ENCODE measurements at regions not wholly inside any gene's neighbourhood (a gene's known extent, or its start where the extent isn't known, plus 50 kb on each side); places are given as distances from the start of the nearest gene placed in this dataset.

DNA sequence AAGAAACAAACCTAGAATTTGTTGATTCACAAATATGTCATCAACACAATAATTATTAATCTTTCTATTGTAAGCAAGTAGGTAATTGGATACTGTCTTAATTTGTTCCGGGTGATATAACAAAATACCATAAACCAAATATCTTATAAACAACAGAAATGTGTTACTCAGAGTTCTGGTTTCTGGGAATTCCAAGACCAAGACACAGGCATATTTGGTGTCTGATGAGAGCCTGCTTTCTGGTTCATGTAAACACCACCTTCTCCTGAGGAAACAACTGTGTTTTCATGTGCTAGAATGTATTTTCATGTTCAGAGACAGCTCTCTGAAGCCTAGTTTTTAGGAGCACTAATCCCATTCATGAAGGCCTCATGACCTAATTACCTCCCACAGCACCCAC, 1819.5 kb downstream of the SLITRK5 start:
- ATAC-seq: no peak
- CTCF ChIA-PET: no interaction called here

DNA sequence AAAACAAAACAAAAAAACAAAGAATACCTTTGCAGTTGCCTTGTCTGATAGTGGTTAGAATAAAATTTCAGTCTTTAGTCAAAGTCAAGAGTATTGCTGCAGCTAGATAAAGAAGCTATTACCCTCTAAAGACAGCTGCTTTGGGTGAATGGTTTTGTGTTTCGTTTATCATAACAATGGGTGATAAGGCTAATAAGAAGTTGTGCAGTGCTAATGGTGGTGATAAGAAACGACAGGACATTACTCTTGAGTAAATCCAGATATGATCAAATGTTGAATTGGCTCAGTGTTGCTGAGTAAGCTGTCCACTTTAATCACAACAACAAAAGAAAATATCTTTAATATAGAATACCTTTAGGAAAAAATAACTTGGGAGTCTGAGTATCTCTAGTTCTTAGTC, 1825.3 kb downstream of the SLITRK5 start:
- no peaks in the 10 kb centered on the region; the same call in 1 of the 2 replicates for H3K27me3 Mint-ChIP-seq (ENCODE audit: low read depth)
- no peak overlapping the region for H3K4me3 Mint-ChIP-seq
- peaks cover 19% of the 10 kb centered on the region for H3K9me3 Mint-ChIP-seq
- no peak for DNase-seq (ENCODE audit: low spot score)
- no peak for ATAC-seq
- ChIA-PET CTCF (no interaction called here), POLR2A (no interaction called here)
- TF ChIP-seq MXD4 (CRISPR knock-in tag; IDR thresholded peaks at IDR 0.05; ENCODE audit: borderline replicate concordance) (no peak), ZNF423 (CRISPR knock-in tag; IDR thresholded peaks at IDR 0.05) (no peak), HMGA2 (CRISPR knock-in tag; IDR thresholded peaks at IDR 0.05) (no peak), EMX1 (CRISPR knock-in tag; IDR thresholded peaks at IDR 0.05) (no peak), NR2C2 (CRISPR knock-in tag; IDR thresholded peaks at IDR 0.05) (no peak), ZNF121 (CRISPR knock-in tag; IDR thresholded peaks at IDR 0.05) (no peak), ZNF232 (CRISPR knock-in tag; IDR thresholded peaks at IDR 0.05) (no peak), JAZF1 (CRISPR knock-in tag; IDR thresholded peaks at IDR 0.05) (no peak), ATF1 (CRISPR knock-in tag; IDR thresholded peaks at IDR 0.05) (no peak)
- TF ChIP-seq, protein P1, sequence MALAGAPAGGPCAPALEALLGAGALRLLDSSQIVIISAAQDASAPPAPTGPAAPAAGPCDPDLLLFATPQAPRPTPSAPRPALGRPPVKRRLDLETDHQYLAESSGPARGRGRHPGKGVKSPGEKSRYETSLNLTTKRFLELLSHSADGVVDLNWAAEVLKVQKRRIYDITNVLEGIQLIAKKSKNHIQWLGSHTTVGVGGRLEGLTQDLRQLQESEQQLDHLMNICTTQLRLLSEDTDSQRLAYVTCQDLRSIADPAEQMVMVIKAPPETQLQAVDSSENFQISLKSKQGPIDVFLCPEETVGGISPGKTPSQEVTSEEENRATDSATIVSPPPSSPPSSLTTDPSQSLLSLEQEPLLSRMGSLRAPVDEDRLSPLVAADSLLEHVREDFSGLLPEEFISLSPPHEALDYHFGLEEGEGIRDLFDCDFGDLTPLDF (CRISPR knock-in tag; IDR thresholded peaks at IDR 0.05): no peak
- TF ChIP-seq, protein P2, sequence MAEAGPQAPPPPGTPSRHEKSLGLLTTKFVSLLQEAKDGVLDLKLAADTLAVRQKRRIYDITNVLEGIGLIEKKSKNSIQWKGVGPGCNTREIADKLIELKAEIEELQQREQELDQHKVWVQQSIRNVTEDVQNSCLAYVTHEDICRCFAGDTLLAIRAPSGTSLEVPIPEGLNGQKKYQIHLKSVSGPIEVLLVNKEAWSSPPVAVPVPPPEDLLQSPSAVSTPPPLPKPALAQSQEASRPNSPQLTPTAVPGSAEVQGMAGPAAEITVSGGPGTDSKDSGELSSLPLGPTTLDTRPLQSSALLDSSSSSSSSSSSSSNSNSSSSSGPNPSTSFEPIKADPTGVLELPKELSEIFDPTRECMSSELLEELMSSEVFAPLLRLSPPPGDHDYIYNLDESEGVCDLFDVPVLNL (CRISPR knock-in tag; IDR thresholded peaks at IDR 0.05; ENCODE audit: borderline replicate concordance, low read depth): no peak
- TF ChIP-seq, protein P3, sequence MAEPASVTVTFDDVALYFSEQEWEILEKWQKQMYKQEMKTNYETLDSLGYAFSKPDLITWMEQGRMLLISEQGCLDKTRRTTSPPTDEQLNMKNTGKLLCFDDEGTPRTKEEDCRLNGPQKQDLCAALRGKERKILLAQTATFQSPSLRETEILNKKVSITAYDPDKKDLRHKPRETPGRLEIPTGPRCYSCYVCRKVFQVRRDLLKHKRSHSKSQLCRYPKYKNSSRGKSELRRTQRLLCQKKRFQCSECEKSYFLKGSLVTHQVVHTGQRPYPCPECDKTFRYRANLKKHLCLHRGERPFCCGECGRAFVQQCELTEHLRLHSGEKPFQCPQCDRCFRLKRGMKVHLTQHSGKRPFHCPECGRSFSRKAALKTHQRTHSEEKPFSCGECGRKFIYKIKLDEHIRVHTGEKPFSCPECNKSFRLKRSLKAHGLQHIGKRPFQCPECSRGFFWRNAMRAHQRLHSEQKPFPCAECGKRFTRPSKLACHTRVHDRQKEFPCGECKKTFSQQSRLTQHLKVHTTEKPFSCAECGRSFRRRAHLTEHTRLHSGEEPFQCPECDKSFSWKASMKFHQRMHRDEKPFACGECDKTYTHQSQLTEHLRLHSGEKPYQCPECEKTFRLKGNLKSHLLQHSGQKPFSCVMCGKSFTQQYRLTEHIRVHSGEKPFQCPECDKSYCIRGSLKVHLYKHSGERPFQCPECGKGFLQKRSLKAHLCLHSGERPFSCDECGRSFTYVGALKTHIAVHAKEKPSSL (CRISPR knock-in tag; conservative IDR thresholded peaks at IDR 0.05): no peak
- no peak overlapping the region for H3K27ac Mint-ChIP-seq
- H3K4me1 Mint-ChIP-seq: peaks cover 4% of the 10 kb centered on the region; the same call in 1 of the 2 replicates
- peaks cover 18% of the 10 kb centered on the region for H3K36me3 Mint-ChIP-seq

More for the DNA sequence above, 1819.5 kb downstream of the SLITRK5 start:
- H3K27ac Mint-ChIP-seq: no peak overlapping the region
- DNase-seq (ENCODE audit: low spot score): no peak
- no peak overlapping the region for H3K4me3 Mint-ChIP-seq
- no peaks in the 10 kb centered on the region for H3K27me3 Mint-ChIP-seq (ENCODE audit: low read depth)
- H3K4me1 Mint-ChIP-seq: no peaks in the 10 kb centered on the region
- POLR2A ChIA-PET: no interaction called here
- peaks cover 36% of the 10 kb centered on the region for H3K9me3 Mint-ChIP-seq
- TF ChIP-seq NR2C2 (CRISPR knock-in tag; IDR thresholded peaks at IDR 0.05): no peak
- TF ChIP-seq ZNF317 (CRISPR knock-in tag; IDR thresholded peaks at IDR 0.05; ENCODE audit: borderline replicate concordance, low read depth): no peak
- no peak for TF ChIP-seq MYBL2 (CRISPR knock-in tag; IDR thresholded peaks at IDR 0.05)
- TF ChIP-seq, protein P4, sequence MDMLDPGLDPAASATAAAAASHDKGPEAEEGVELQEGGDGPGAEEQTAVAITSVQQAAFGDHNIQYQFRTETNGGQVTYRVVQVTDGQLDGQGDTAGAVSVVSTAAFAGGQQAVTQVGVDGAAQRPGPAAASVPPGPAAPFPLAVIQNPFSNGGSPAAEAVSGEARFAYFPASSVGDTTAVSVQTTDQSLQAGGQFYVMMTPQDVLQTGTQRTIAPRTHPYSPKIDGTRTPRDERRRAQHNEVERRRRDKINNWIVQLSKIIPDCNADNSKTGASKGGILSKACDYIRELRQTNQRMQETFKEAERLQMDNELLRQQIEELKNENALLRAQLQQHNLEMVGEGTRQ (CRISPR knock-in tag; IDR thresholded peaks at IDR 0.05): no peak
- no peak for TF ChIP-seq ZNF396 (CRISPR knock-in tag; IDR thresholded peaks at IDR 0.05; ENCODE audit: borderline replicate concordance)
- TF ChIP-seq GRHL2 (CRISPR knock-in tag; IDR thresholded peaks at IDR 0.05; ENCODE audit: insufficient replicate concordance, severe bottlenecking): no peak
- TF ChIP-seq, protein P5, sequence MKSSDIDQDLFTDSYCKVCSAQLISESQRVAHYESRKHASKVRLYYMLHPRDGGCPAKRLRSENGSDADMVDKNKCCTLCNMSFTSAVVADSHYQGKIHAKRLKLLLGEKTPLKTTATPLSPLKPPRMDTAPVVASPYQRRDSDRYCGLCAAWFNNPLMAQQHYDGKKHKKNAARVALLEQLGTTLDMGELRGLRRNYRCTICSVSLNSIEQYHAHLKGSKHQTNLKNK (CRISPR knock-in tag; IDR thresholded peaks at IDR 0.05): no peak
- no peak for TF ChIP-seq ZNF219 (CRISPR knock-in tag; IDR thresholded peaks at IDR 0.05; ENCODE audit: borderline replicate concordance)
- TF ChIP-seq, protein P6, sequence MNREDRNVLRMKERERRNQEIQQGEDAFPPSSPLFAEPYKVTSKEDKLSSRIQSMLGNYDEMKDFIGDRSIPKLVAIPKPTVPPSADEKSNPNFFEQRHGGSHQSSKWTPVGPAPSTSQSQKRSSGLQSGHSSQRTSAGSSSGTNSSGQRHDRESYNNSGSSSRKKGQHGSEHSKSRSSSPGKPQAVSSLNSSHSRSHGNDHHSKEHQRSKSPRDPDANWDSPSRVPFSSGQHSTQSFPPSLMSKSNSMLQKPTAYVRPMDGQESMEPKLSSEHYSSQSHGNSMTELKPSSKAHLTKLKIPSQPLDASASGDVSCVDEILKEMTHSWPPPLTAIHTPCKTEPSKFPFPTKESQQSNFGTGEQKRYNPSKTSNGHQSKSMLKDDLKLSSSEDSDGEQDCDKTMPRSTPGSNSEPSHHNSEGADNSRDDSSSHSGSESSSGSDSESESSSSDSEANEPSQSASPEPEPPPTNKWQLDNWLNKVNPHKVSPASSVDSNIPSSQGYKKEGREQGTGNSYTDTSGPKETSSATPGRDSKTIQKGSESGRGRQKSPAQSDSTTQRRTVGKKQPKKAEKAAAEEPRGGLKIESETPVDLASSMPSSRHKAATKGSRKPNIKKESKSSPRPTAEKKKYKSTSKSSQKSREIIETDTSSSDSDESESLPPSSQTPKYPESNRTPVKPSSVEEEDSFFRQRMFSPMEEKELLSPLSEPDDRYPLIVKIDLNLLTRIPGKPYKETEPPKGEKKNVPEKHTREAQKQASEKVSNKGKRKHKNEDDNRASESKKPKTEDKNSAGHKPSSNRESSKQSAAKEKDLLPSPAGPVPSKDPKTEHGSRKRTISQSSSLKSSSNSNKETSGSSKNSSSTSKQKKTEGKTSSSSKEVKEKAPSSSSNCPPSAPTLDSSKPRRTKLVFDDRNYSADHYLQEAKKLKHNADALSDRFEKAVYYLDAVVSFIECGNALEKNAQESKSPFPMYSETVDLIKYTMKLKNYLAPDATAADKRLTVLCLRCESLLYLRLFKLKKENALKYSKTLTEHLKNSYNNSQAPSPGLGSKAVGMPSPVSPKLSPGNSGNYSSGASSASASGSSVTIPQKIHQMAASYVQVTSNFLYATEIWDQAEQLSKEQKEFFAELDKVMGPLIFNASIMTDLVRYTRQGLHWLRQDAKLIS (CRISPR knock-in tag; IDR thresholded peaks at IDR 0.05; ENCODE audit: borderline replicate concordance): no peak
- peaks cover 23% of the 10 kb centered on the region for H3K36me3 Mint-ChIP-seq
